ENCODE measurements at regions not wholly inside any gene's neighbourhood (a gene's known extent, or its start where the extent isn't known, plus 50 kb on each side); places are given as distances from the start of the nearest gene placed in this dataset.

DNA sequence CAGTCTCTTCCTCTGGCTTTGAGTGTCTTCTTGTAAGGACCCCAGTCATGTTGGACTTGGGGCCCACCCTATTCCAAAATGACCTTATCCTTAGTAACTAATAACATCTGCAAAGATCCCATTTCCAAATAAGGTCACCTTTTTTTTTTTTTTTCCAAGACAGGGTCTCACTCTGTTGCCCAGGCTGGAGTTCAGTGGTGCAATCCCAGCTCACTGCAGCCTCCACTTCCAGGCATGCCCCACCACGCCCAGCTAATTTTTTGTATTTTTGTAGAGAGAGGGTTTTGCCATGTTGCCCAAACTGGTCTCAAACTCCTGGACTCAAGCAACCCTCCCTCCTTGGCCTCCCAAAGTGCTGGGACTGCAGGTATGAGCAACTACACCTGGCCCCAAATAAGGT, 118.8 kb upstream of the GSE1 start:
- Histone ChIP-seq H3K27me3 (ENCODE audit: control insufficient read depth, insufficient read depth, low read length) (no peaks in the 10 kb centered on the region), H3K9me3 (ENCODE audit: control insufficient read depth, insufficient read depth, low read length) (no peaks in the 10 kb centered on the region), H3K4me1 (ENCODE audit: control insufficient read depth, insufficient read depth, low read length) (peaks cover 32% of the 10 kb centered on the region), H3K36me3 (ENCODE audit: control insufficient read depth, insufficient read depth, low read length) (no peaks in the 10 kb centered on the region), H3K4me3 (ENCODE audit: low read depth, low read length) (no peak overlapping the region), H3K27ac (ENCODE audit: low read depth, low read length) (no peak overlapping the region)
- WGBS (ENCODE audit: insufficient coverage): no CpG with 5 or more reads among the region's 1 CpG
- DNase-seq (ENCODE audit: low read depth in 4 of 6, low spot score in 6 of 6): no peak

DNA sequence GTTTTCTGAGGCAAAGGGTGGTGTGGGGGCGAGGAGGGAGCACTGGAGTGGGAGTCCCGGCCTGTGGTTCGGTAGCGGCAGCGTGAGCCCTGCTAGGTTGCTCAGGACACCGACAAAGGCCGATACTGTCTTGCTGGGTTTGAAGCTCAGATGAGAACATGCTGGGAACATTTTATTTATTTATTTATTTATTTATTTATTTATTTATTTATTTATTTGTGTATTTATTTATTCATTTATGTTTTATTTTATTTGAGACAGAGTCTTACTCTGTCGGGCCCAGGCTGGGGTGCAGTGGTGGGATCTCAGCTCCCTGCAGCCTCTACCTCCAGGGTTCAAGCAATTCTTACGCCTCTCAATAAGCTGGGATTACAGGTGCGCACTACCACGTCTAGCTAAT, 117.9 kb upstream of the GSE1 start:
- Histone ChIP-seq H3K9me3 (ENCODE audit: control insufficient read depth, insufficient read depth, low read length) (no peaks in the 10 kb centered on the region), H3K36me3 (ENCODE audit: control insufficient read depth, insufficient read depth, low read length) (no peaks in the 10 kb centered on the region), H3K4me3 (ENCODE audit: low read depth, low read length) (no peak overlapping the region), H3K27me3 (ENCODE audit: control insufficient read depth, insufficient read depth, low read length) (no peaks in the 10 kb centered on the region), H3K27ac (ENCODE audit: low read depth, low read length) (no peak overlapping the region), H3K4me1 (ENCODE audit: control insufficient read depth, insufficient read depth, low read length) (peaks cover 33% of the 10 kb centered on the region)
- 88% methylated on average over 3 of the region's 11 CpGs for WGBS (ENCODE audit: insufficient coverage)
- no peak for DNase-seq (ENCODE audit: low read depth in 4 of 6, low spot score in 6 of 6)

DNA sequence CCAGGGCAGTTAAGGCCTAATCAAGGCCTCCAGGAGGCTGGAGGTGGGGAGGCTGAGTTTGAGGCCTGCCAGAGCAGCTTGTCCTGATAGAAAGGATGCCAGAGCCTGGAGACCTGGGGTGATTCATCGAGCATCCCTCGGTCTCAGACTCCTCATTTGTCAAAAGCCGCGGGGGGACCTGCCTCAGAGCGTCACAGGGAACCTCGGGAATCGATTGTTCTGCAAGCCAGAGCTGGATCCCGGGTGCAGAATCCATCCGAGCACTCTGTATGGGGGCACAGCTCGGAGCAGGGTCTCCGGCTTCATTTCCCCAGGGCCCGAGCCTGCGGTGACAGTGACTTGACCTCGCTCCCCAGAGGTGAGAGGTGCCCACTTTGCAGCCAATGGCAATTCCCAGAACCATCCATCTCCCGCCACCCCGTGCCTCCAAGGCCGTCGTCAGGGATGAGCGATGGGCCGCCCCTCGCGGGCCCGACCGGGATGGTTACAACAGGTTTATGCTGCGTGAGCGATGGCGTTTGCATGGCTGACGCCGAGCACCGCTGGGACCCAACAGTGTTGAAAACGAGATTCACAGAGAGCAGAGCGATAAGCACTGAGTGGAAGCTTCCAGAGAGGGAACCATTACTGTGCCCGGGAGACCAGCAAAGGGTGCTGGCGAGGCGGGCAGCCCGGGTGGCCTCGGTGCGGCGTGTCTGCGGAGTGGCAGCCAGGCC, 117.1 kb upstream of the GSE1 start:
- no peaks in the 10 kb centered on the region for H3K36me3 ChIP-seq (ENCODE audit: control insufficient read depth, insufficient read depth, low read length)
- 62% methylated on average over 40 of the region's 40 CpGs for WGBS (ENCODE audit: insufficient coverage)
- no peaks in the 10 kb centered on the region for H3K27me3 ChIP-seq (ENCODE audit: control insufficient read depth, insufficient read depth, low read length)
- peaks cover 36% of the 10 kb centered on the region for H3K4me1 ChIP-seq (ENCODE audit: control insufficient read depth, insufficient read depth, low read length)
- no peak overlapping the region for H3K27ac ChIP-seq (ENCODE audit: low read depth, low read length)
- no peaks in the 10 kb centered on the region for H3K9me3 ChIP-seq (ENCODE audit: control insufficient read depth, insufficient read depth, low read length)
- no peak overlapping the region for H3K4me3 ChIP-seq (ENCODE audit: low read depth, low read length)
- DNase-seq (ENCODE audit: low read depth in 4 of 6, low spot score in 6 of 6): peak in 1 of 6 donors; percentile 72

DNA sequence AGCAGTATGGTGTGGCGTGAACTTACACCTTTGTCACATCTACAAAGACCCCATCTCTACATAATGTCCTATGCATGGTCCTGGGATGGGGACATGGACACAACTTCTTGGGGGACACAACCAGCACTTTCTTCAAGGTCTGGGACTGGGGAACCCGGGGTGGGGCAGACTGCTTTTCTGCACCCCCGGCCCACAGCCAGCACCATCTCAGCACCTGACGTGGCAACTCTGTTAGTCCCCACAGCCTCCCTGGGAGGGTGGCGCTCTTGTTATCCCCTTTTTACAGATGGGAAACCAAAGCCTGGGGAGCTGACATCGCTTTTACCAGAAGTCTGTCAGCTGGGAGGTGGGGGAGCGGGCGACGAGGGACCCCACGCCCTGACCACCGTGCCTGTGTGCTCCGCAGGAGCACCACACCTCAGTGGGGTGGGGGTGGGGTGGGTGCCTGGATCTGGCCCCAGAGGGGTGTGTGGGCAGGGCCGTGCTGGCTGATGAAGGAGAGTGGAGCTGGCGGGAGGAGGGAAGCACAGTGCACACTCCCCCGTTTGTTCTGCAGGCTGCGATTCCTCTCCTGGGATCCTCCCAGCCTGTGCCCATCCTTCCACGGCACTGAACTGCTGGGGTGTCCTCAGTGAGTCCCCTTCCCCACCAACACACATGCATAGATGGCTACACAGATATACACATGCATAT, 115.4 kb upstream of the GSE1 start:
- no peaks in the 10 kb centered on the region for H3K27me3 ChIP-seq (ENCODE audit: control insufficient read depth, insufficient read depth, low read length)
- H3K4me1 ChIP-seq (ENCODE audit: control insufficient read depth, insufficient read depth, low read length): peaks cover 22% of the 10 kb centered on the region
- DNase-seq (ENCODE audit: low read depth in 4 of 6, low spot score in 6 of 6): no peak
- H3K4me3 ChIP-seq (ENCODE audit: low read depth, low read length): no peak overlapping the region
- H3K27ac ChIP-seq (ENCODE audit: low read depth, low read length): no peak overlapping the region
- WGBS (ENCODE audit: insufficient coverage): 85% methylated on average over 14 of the region's 17 CpGs
- H3K36me3 ChIP-seq (ENCODE audit: control insufficient read depth, insufficient read depth, low read length): peaks cover 3% of the 10 kb centered on the region
- H3K9me3 ChIP-seq (ENCODE audit: control insufficient read depth, insufficient read depth, low read length): no peaks in the 10 kb centered on the region

DNA sequence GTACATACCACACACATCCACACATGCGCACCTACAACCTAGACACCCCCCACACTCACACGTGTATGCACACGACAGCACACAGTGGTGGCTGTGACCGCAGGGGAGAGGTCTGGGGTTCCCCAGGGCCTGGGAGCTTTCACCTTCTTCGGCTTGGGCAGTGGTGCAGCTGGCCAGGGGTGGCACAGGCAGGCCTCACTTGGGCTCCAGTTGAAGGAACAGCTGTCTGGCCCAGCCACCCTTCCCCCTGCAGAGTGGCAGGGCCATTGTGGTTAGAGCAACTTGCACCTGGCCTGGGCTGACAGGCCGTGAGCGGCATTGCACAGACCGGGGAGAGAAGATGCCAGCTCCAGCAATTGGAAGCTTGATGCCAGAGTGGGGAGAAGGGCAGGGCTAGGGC, 114.5 kb upstream of the GSE1 start:
- Histone ChIP-seq H3K27me3 (ENCODE audit: control insufficient read depth, insufficient read depth, low read length) (no peaks in the 10 kb centered on the region), H3K4me1 (ENCODE audit: control insufficient read depth, insufficient read depth, low read length) (peaks cover 28% of the 10 kb centered on the region), H3K36me3 (ENCODE audit: control insufficient read depth, insufficient read depth, low read length) (peaks cover 3% of the 10 kb centered on the region), H3K27ac (ENCODE audit: low read depth, low read length) (no peak overlapping the region), H3K4me3 (ENCODE audit: low read depth, low read length) (no peak overlapping the region), H3K9me3 (ENCODE audit: control insufficient read depth, insufficient read depth, low read length) (no peaks in the 10 kb centered on the region)
- DNase-seq (ENCODE audit: low read depth in 4 of 6, low spot score in 6 of 6): no peak
- WGBS (ENCODE audit: insufficient coverage): 71% methylated on average over 7 of the region's 8 CpGs

DNA sequence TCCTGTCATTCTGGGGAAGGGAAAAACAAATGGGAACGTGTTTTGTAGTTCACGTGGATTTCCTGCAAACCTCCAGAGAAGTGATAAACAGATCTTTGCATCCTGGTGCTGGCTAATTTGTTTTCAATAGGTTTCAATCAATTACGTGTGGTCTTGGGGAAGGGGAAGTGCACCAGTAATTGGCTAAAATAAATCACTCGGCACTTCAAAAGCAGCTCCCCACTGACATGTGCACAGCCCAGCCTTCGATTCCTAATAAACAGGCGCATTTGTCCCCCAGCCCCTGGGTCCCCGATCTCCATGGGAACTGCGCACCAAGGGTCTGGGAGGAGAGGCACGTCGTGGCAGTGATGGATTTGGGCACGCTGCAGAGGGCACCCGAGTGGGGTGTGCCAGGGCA, 112.9 kb upstream of the GSE1 start:
- Histone ChIP-seq H3K9me3 (ENCODE audit: control insufficient read depth, insufficient read depth, low read length) (no peaks in the 10 kb centered on the region), H3K4me1 (ENCODE audit: control insufficient read depth, insufficient read depth, low read length) (peaks cover 28% of the 10 kb centered on the region), H3K4me3 (ENCODE audit: low read depth, low read length) (no peak overlapping the region), H3K27ac (ENCODE audit: low read depth, low read length) (no peak overlapping the region), H3K36me3 (ENCODE audit: control insufficient read depth, insufficient read depth, low read length) (peaks cover 3% of the 10 kb centered on the region), H3K27me3 (ENCODE audit: control insufficient read depth, insufficient read depth, low read length) (no peaks in the 10 kb centered on the region)
- peak in 1 of 6 donors; percentile 78 for DNase-seq (ENCODE audit: low read depth in 4 of 6, low spot score in 6 of 6)
- WGBS (ENCODE audit: insufficient coverage): 41% methylated on average over 4 of the region's 12 CpGs

DNA sequence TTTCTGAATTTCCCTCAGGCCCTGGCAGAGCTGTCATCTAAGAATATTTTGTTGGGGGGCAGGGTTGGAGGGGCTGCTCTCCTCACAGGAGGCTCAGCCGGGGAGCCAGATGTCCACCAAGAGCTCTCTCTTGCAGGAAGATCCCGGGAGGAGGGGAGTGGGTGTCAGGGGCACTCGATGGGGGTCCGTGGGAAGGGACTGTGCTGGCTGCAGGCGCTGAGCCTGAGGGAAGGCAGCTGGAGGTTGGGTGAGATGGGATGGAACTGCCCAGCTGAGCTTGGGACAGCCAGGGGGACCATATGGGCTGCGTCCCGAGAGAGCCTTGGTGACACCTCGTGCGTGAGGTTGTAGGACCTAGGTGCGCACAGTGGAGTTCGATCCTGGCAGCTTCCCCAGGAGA, 111.2 kb upstream of the GSE1 start:
- Histone ChIP-seq H3K36me3 (ENCODE audit: control insufficient read depth, insufficient read depth, low read length) (peaks cover 3% of the 10 kb centered on the region), H3K4me1 (ENCODE audit: control insufficient read depth, insufficient read depth, low read length) (peaks cover 23% of the 10 kb centered on the region)
- 86% methylated on average over 11 of the region's 11 CpGs for WGBS (ENCODE audit: insufficient coverage)

DNA sequence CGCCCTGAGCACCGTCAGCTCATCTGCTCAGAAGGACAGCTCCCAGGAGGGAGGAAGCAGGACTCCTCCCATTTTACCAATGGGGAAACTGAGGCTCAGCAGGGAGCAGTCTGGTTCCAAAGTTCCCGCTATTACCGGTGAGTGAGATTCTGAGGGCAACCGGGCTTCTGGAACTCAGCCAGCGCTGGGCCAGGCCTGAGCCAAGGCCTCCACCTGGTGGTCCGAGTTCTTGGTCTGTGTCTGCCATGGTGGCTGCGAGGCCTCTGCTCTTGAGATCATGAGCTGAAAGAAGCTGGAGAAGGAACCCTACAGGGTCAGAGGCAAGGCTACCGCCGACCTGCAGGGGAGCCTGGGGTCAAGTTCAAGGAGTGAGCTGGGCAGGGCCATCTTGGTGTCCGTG, 110.8 kb upstream of the GSE1 start:
- no peak for DNase-seq (ENCODE audit: low read depth in 4 of 6, low spot score in 6 of 6)
- H3K27me3 ChIP-seq (ENCODE audit: control insufficient read depth, insufficient read depth, low read length): no peaks in the 10 kb centered on the region
- peaks cover 3% of the 10 kb centered on the region for H3K36me3 ChIP-seq (ENCODE audit: control insufficient read depth, insufficient read depth, low read length)
- WGBS (ENCODE audit: insufficient coverage): 72% methylated on average over 11 of the region's 11 CpGs
- H3K9me3 ChIP-seq (ENCODE audit: control insufficient read depth, insufficient read depth, low read length): no peaks in the 10 kb centered on the region
- peaks cover 27% of the 10 kb centered on the region for H3K4me1 ChIP-seq (ENCODE audit: control insufficient read depth, insufficient read depth, low read length)
- no peak overlapping the region for H3K27ac ChIP-seq (ENCODE audit: low read depth, low read length)
- no peak overlapping the region for H3K4me3 ChIP-seq (ENCODE audit: low read depth, low read length)

More for the DNA sequence above, 111.2 kb upstream of the GSE1 start:
- H3K4me3 ChIP-seq (ENCODE audit: low read depth, low read length): no peak overlapping the region
- DNase-seq (ENCODE audit: low read depth in 4 of 6, low spot score in 6 of 6): no peak
- H3K27ac ChIP-seq (ENCODE audit: low read depth, low read length): no peak overlapping the region
- no peaks in the 10 kb centered on the region for H3K9me3 ChIP-seq (ENCODE audit: control insufficient read depth, insufficient read depth, low read length)
- no peaks in the 10 kb centered on the region for H3K27me3 ChIP-seq (ENCODE audit: control insufficient read depth, insufficient read depth, low read length)

DNA sequence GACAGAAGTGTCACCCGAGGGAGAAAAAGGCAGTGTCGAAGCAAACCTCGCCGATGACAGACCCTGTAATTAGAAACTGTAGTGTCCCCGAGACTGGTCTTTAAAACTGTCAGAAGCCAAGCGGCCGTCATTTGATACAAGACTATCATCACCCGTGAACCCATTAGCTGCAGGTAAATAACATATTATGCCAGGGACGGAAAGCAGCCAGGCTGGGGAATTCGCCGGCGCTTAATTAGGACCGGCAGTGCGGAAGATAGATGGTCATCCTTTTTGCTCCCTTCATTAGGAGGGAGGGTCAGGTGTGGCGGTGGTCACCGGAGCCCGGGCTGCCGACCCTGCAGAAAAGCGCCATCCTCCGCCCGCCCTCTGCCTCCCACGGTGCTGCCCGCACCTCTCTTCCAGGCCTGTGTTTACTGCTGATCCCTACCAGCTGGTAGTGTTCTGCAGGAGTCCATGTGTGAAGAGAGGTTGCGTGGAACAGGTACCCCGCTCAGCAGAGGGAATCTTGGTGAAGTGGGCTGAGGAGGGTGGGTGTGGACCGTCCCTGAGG, 109.4 kb upstream of the GSE1 start:
- Histone ChIP-seq H3K4me3 (ENCODE audit: low read depth, low read length) (no peak overlapping the region), H3K9me3 (ENCODE audit: control insufficient read depth, insufficient read depth, low read length) (no peaks in the 10 kb centered on the region), H3K4me1 (ENCODE audit: control insufficient read depth, insufficient read depth, low read length) (peaks cover 25% of the 10 kb centered on the region), H3K27ac (ENCODE audit: low read depth, low read length) (no peak overlapping the region), H3K27me3 (ENCODE audit: control insufficient read depth, insufficient read depth, low read length) (no peaks in the 10 kb centered on the region), H3K36me3 (ENCODE audit: control insufficient read depth, insufficient read depth, low read length) (peaks cover 3% of the 10 kb centered on the region)
- 85% methylated on average over 18 of the region's 26 CpGs for WGBS (ENCODE audit: insufficient coverage)
- DNase-seq (ENCODE audit: low read depth in 4 of 6, low spot score in 6 of 6): peak in 1 of 6 donors; percentile 83

DNA sequence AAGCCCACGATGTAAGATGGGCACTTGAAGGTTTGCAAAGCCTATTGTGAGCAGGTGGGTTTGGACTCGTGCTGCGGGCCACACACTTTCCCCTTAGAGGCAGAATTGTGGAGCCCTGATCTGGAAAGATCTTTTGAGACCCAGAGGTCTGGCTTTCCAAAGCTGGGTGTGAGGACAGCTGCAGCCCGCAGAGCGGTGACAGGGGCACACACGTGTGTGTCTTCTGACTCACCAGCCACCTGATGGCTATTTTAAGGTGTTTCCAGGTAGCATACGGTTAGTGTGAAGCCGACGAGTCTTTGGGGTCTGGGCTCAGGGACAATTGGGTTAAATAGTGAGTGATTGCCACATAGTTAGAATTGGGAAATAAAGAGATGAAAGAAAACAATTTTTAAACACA, 108.9 kb upstream of the GSE1 start:
- Histone ChIP-seq H3K27me3 (ENCODE audit: control insufficient read depth, insufficient read depth, low read length) (no peaks in the 10 kb centered on the region), H3K4me3 (ENCODE audit: low read depth, low read length) (no peak overlapping the region), H3K4me1 (ENCODE audit: control insufficient read depth, insufficient read depth, low read length) (peaks cover 27% of the 10 kb centered on the region), H3K36me3 (ENCODE audit: control insufficient read depth, insufficient read depth, low read length) (peaks cover 3% of the 10 kb centered on the region), H3K27ac (ENCODE audit: low read depth, low read length) (no peak overlapping the region), H3K9me3 (ENCODE audit: control insufficient read depth, insufficient read depth, low read length) (no peaks in the 10 kb centered on the region)
- 79% methylated on average over 6 of the region's 9 CpGs for WGBS (ENCODE audit: insufficient coverage)
- DNase-seq (ENCODE audit: low read depth in 4 of 6, low spot score in 6 of 6): no peak

All from spinal cord (tissue), 9 donors.